IPS DF 6.9 (cell line): ENCODE measurements at regions not wholly inside any gene's neighbourhood (a gene's known extent, or its start where the extent isn't known, plus 50 kb on each side); places are given as distances from the start of the nearest gene placed in this dataset.

Source experiments
- DNase-seq: peaks from one replicate; pipeline ENCODE4 v3.0.0-alpha.2; 2013; ENCODE audit warnings: low read depth, low spot score
- H3K27ac ChIP-seq: one replicate; pipeline ENCODE4 v1.5.1; 2013; ENCODE audit warnings: low read length, control low read depth
- H3K27me3 ChIP-seq: 2 replicates; pipeline ENCODE4 v1.6.1; 2013; ENCODE audit warnings: mild to moderate bottlenecking, low read length; ENCODE audit not compliant: control insufficient read depth, insufficient read depth
- H3K36me3 ChIP-seq: 2 replicates; pipeline ENCODE4 v1.6.1; 2013; ENCODE audit warnings: low read length; ENCODE audit not compliant: control insufficient read depth, insufficient read depth
- H3K4me1 ChIP-seq: 2 replicates; pipeline ENCODE4 v1.6.1; 2013; ENCODE audit warnings: low read length; ENCODE audit not compliant: control insufficient read depth, insufficient read depth
- H3K4me3 ChIP-seq: 2 replicates; pipeline ENCODE4 v1.5.1; 2013; ENCODE audit warnings: mild to moderate bottlenecking, low read length
- H3K9me3 ChIP-seq: 2 replicates; pipeline ENCODE4 v1.6.1; 2013; ENCODE audit warnings: low read length, inconsistent platforms; ENCODE audit not compliant: control insufficient read depth, insufficient read depth
- WGBS: extraction: QIAGEN DNeasy Blood & Tissue Kit; methylation state at CpG from one replicate; pipeline ENCODE4 v1.1.7; 2013; ENCODE audit warnings: mixed read lengths, missing lambda C conversion rate; ENCODE audit not compliant: insufficient read length, insufficient coverage; 5-methylcytosine and 5-hydroxymethylcytosine counted together

- no peak overlapping the region for H3K4me3 ChIP-seq
These were observed 51.2 kb upstream of the KLF3 start for GRCh38 chr4:38612646-38613414.

More at GRCh38 chr4:38612646-38613414, 51.2 kb upstream of the KLF3 start:
- Histone ChIP-seq H3K4me1 (no peaks in the 10 kb centered on the region), H3K27ac (no peak overlapping the region), H3K27me3 (no peaks in the 10 kb centered on the region), H3K9me3 (no peaks in the 10 kb centered on the region), H3K36me3 (no peaks in the 10 kb centered on the region)
- WGBS = no CpG with 5 or more reads among the region's 6 CpGs
- DNase-seq = no peak
